ENCODE measurements at regions not wholly inside any gene's neighbourhood (a gene's known extent, or its start where the extent isn't known, plus 50 kb on each side); places are given as distances from the start of the nearest gene placed in this dataset.
A peak's percentile ranks its signal among the peaks of the same experiment; 100 is the strongest.

DNA sequence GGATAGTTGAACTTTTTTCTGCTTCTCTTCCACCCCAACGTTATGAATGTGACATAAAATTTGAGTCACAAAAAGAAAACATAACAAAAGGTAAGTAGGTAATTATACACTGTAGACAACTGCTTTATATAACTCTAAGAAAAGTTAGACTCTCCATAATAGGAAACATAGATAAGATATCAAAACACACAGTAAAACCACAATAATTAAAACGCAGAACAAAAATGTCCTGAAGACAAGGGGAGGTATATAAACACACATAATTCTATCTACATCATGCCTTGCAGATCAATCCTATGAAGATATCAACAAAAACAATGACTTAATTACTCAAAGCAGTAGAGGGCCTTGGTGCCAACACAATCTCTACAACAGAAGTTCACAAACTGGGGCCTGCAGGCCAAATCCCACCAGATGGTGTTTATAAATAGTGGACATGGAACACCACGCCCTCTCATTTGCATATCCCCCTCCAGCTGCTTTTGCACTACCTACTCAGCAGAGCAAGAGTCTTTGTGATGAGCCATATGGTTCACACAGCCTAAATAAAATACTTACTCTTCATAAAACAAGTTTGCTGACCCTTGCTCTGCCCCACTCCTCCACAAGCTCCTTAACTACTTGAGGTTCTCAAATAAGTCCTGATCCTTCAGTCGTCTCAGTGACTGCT lies 254.7 kb downstream of the KLF12 start:
- DNase-seq, result no peak

DNA sequence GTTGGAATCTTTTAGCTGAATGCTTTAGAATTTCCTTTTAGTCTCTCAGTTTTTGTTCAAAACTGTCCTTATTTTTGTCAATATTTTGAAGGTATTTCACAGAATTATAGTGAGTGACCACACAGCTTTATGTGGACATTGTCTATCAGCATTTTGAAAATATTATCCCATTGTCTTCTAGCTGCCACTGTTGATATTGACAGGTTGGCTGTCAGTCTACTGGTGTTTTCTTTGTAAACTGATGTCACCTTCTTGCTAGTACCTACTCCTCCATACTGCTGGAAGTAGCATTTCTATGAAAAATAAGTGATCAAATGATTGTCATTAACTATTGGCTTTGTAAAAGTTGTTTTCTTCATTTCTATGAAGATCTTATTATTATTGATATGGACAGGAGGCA lies 256.8 kb downstream of the KLF12 start:
- DNase-seq, result no peak

DNA sequence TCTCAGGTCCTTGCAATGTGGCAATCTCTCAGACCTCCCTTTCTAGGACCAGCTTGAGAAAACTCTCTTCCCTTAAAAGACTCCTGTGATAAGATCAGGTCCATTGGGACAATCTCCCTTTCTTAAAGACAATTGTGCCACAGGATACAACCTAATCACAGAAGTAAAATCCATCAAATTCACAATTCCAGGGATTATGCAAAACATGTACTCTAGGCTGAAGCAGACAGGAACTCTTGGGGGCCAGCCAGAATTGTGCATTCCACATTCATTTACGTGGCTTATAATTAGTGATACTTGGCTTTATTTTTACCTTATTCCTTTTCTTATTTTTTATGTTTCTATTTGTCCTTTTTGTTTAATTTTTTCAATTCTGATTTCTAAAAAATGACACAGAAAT lies 257.9 kb downstream of the KLF12 start:
- DNase-seq, result no peak

DNA sequence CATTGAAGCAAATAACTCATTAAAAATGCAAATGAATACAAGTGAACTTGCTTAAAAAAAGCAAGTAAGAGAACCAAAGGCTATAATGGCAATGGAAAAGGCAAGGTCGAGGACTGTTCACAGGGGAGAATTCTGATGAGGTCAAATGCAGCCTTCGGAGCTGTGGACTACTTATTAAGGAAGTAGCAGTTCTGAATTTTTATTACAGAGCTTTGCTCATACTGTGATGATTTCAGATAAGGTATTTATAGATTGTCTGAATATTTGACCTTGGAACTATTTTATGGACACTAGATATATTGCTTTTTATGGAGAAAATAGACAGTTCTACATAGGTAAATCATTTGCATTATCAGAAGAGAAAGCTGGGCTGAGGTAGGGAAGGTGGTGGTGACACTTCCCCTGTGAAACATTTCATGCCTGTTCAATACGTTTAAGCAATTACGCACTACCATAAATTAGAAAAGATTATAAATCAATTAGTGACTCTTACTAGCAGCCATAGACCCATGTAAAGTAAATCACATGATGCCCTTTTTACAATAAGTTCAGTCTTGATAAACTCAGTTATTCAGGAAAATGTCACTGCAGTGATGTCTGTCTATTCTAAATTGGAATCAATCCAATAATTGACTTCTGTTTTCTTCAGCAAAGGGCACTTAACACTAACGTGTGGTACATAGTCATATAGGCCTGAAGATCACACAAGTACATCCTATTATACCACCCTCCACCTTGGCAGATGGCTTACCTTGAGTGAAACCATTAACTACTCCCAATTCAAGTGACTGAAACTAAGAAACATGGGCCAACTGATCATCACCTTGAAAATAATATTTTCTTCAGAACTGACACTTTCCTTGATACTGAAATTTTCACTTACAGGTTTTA lies 260.0 kb downstream of the KLF12 start:
- DNase-seq, result peak; percentile 7

DNA sequence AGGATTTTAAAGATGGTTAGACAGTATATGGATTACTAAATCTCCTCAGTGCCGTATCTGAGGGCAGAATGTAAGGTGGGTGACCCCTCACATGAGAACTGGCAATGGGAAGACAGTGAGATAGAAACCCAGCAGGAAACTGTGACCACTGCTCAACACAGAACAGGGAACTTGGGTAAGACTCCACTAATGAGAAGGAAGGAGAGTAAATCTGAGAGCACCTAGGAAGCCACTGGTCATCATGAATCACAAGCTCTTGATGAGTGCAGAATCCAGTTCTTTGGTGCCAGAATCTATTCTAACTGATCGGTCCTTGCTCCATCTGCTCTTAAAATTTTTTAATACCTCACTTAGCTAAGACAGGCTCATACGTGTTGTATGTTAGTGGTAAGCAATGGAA lies 261.8 kb downstream of the KLF12 start:
- no peak for DNase-seq

DNA sequence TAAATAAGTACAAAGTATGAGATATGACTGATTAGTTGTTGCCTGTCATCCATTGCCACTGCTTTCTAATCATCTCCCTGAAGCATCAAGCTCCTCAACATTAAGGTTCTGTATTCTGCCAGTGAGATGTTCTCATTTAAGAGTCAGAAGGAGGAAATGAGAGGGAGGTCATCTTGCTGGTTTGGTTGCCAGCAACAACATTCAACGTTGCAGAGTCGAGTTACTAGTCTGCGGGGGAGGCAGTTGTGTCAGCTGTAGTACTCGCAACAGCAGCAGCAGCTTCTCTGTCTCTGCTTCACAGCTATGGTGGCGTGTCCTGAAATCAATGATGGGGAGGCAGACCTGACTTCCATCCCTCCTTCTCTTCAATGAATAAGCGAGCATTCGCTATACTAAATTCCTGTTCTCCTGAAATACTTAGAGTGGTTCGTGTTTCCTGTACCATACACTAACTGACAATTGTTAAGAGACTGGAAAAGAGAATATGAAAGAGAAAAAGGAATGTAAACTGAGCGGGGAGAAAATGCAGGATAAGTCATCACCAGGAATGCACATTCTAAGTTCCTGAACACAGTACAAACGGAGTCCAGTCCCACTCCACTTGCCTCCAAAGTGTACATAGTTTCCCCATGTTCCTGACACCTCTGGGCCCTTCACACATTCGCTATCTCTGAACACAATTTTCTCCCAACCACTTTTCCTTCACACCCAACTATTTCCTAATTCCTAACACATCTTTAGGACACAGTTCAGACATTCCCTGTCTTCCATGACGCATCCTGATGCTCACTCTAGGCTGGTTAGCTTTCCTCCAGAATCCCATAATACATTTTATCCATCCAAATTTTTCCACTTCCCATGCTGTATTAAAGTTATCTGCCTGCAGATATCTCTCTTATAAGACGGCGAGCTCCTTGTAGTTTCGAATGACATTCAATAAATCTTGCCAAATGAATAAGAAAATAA lies 263.0 kb downstream of the KLF12 start:
- DNase-seq, result no peak

DNA sequence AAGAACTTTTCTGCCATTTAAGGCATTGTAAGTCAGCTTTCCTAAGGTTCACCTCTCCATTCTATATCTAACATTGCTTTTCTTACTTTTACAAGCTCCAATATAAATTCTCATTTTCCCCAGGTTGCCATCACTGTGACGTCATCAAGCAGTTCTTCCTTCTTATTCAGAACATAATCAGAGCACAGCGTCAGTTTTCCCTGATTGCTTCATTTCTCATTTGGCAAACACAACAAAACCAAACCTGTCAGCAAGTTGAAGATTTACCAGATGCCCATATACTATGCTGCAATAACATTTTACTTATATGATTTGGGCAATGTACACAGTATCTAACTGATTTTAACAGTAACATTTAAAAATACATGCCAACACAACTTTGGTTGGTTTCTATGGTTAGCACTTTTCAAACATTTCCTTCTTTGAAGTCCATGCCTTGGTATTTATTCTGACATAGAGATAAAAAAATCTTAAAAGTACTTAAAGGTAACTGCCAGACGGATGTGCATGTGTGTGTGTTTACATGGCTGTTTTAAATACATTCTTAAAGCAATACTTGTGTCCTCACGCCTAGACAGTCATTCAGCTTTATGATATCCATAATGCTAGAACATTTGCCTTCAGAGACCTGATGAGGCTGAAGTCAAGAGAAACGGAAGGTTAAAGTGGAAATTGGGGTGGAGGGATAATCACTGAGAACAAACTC lies 264.0 kb downstream of the KLF12 start:
- no peak for DNase-seq

DNA sequence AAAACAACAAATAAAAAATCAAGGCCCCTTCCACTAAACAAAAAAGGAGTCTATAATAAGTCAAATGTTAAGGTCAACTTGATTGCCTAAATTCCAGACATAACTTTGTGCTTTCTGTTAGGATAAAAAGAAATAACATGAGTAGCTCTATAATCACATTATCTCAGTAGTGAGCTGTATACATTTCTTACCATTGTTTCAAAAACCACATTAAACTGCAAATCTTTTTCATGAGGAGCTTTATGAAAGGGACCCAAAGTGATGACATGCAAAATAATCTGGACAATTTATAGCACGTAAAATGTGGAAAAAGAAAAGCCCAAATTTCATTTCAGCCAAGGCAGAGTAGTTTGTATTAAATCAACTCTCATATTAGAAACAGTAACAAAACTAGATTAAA lies 269.2 kb downstream of the KLF12 start:
- no peak for DNase-seq

DNA sequence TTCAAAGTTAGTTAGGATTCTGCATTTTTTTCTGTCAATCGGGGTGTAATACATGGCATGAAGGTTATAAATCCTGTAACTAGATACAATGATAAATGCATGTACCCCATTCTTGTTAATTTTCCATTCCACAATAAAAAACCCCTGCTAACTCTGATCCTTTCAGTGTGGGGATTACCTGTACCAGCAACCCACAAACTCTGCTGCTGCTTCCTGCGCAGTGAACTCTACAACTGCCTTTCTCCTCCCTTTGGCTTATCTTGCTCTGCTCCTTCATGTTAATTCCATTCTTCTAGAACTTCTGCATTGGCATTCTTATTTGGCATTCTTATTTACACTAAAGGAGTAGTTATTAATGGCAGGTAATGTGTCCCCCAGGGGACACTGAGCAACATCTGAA lies 273.1 kb downstream of the KLF12 start:
- DNase-seq, result no peak

DNA sequence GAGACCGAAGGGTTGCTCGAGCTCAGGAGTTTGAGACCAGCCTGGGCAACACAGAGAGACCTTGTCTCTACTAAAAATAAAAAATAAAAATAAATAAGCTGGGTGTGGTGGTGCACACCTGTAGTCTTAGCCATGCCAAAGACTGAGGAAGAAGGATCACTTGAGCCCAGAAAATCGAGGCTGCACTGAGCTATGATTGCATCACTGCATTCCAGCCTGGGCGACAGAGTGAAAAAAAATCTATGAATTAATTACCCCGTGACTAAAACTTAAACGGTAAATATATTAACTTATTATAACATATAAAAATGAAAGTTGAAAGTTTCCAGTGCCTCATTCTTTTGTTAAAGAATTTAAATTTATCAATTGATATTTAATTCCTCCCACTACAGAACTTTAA lies 273.7 kb downstream of the KLF12 start:
- DNase-seq, result no peak

DNA sequence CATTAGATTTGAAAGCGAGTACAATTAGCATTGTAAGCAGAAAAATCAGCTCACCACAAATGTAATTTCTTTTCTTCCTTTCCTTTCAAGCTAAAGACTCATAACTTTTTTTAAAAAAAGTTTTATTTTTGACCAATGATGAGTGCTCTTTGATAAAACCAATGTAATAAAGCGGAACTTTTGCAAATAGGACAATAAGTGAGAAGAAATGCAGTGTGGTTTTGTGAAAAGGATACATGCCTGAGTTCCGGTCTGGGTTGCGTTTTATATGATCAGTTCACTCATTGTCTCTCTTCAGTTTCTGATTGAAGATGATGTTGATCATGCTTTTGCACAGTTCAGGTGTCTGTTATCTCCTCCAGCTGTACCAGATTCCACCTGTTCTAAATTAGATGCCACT lies 274.4 kb downstream of the KLF12 start:
- DNase-seq, result no peak

DNA sequence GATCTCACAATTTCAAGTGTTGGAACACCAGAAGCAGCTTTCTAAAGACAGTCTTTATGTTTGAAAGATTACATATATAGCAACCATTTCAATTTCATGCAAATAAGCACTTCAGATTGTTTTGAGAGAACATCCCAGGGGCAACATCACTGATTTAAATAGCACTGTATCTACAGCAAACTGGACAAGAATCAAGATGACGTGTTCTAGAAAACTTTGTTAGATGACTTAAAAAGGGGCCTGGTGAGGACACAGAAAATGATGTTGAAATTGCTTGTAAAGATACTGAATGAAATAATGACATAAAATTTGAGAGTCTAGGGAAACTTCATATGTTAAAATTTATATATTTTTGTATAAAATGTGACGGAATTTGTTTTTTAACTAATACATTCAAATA lies 277.1 kb downstream of the KLF12 start:
- no peak for DNase-seq

DNA sequence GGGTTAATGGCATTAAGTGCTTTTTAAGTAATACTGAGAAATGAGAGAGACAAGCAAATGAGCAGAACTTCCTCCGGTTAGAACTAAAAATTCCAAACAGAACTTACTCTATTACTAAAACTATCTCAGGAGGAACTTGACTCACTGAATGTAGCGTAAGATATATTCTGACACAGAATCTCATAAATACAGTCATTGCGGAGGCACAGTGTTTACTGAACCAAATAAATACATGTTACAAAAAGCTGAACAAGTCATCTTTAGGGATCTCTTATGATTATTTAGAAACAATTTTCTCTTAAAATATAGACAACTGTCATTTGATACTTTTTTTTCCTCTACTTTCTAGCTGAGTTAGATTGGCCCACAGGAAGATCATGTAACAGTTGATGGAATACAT lies 283.1 kb downstream of the KLF12 start:
- no peak for DNase-seq

DNA sequence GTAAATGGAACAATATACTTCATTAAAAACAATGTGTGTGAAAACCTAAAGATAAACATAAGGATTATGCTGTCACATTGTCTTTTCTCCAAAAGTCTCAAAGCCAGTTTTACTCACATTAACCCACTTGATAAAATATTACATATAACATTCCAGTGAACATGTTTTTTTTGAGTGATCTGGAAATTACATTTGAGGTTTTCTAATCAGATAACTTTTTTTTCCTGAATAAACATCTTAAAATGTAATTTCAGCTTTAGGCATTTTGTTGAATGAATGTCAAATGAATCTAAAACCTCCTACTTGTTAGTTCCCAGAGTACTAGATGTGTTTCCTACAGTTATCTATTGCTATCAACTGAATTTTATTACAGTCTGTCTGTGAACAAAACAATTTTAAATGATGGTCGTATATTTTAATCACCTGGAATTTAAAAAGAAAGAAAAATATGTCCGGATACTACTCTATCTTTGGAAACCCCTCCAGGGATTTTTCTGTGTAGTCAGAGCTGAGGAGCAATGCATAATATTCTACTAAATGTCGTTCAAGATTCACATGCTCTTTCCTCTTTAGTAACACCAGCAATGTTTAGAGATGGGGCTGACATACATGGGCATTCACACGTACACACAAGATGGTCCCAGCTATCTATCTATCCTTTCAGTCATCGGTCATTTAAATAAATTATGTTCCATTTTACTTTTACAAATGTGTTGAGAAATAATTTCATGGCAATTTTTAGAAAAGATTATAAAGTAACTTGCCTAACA lies 283.9 kb downstream of the KLF12 start:
- DNase-seq, result no peak

DNA sequence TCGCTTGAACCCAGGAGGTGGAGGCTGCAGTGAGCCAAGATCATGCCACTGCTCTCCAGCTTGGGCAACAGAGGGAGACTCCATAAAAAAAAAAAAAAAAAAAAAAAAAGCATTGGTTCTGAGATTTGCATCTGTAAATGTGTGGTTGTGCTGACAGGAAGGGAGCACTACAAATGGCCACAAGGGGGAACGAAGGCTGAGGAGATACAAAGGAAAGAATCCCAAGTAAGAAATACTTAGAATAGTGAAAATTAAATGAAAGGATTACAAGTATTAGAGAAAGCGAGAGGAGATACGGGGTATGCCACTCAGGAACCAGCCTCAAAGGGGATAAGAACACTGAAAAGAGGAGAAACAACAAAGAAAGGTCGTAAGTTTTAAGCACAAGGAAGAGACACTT lies 284.9 kb downstream of the KLF12 start:
- DNase-seq, result no peak

DNA sequence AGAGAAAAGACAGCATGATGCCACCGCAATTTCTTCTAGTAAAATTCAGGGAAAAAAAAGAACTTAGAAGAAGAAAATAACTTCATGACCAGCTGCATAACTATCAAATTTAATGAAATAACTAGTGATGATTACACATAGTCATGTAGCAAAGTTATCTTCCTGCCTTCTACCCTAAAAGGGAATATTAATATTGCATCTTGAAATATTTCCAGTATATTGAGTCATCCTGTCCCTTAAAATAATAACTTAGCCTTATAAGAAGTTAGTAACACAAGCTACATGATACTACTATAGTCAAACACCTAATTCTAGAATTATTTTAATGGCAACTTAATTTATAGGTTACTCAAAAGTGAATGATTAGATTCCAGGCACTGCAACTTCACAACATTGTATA lies 289.2 kb downstream of the KLF12 start:
- DNase-seq, result no peak

DNA sequence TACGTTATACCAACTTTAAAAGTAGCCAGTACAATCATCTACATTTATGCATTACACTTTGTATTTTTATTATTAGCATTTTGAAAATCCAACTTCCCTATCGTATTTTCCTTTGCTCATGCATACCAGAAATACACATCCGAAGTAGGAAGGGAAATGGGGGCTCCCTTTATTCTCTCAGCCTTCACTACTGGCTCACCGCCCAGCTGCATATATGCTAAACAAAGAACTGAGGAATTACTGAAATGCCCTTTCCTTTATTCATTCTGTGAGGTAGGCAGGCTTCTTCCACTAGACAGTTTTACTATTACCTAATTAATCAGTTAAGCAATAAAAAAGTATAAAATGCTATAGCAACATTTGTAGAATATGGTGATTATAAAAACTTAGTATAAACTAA lies 291.6 kb downstream of the KLF12 start:
- DNase-seq, result no peak

DNA sequence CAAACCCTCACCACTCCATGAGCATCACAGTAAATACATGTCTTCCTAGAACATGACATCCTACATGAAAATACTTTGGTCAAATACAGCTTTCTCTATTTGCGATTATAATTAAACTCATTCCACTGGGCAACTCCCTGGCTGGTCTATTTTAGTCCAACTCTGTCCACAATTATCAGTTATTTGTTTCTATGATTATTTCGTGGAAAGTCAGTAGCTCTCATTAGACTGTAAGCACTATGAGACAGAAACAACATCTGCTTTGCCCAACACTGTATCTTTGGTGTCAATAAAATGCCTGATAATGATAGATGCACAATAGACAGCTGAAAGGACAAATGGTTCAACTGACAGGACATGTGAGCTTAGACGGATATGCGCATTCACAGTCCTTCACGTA lies 292.0 kb downstream of the KLF12 start:
- DNase-seq, result no peak

DNA sequence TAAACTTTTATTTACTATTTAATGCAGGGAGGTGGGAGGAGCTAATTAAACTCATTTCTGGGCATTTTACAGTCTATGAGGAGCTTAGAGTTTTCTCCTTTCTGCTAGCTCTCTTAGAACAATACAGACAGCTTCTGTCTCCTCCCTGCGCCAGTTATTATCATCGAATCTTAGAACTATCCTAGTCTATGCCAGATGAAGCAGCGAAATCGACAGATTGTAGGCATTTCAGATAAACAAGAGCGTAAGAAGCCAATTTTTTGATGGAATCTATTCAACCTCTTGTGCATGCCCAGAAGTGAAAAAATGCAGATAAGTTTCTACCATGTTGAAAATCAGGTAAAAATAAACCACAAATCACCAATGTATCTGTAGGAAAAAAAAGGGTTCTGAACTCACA lies 297.1 kb downstream of the KLF12 start:
- DNase-seq, result no peak

DNA sequence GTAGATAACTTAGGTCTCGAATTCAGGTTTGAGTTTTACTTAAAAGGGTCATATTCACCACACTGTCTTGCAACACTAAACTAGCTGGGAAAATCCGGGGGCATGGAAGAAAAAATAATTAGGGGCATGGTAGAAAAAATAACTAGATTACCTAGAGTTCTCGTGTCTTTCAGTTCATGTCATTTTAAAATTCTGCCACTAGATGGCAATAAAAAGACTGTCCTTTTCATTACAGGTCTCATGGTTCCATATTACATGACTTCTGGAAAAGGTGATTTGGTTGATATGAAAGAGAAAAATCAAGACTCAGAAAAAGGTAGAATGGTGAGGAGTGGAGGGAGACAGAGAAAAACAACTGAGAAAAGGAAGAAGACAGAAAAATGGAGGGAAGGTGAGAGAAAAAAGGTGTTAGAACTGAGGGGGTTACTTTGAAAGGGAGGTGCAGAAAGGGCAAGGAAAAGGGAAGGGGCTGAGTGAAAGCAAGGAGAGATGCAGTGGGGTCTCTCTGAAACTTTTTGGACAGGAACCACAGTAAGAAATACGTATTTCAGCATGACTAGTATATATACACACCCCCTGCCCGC lies 299.0 kb downstream of the KLF12 start:
- peak; percentile 48 for DNase-seq

DNA sequence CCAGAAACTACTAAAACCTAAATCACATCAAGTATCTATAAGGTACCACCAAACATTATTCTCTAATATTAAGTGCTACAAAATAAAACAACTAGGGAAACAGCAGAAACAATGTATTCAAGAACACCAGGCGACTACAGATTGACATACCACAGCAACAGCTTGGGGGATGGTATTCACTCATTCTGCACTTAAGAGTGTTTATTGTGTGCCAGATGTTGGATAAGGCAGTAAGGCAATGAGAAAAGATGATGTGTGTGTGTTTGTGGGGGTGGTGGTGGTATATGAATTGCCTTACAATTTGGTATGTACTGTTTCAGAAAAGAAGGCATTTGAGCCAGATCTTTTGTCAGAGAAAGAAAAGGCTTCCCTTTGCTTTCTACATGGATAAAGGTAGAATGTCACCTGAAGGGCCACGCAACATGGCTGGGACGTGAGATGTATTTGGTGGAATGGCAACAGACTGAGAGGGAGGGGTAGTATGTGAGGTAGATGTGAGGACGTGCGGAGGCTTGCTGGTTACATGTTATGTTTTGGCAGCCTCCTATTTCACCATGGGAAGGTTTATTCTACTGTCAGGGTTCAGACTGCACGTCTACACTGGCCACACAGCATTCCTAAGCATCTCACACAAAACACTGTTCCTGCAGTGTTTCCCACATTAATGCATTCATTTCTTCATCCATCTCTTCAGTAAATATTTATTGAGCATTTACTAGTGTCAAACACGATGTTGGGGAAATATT lies 300.7 kb downstream of the KLF12 start:
- DNase-seq, result no peak

All from NCI-H1105 treated with DMSO at 0.1 percent for 48 hours (cell line).